ENCODE measurements at regions not wholly inside any gene's neighbourhood (a gene's known extent, or its start where the extent isn't known, plus 50 kb on each side); places are given as distances from the start of the nearest gene placed in this dataset.

DNA sequence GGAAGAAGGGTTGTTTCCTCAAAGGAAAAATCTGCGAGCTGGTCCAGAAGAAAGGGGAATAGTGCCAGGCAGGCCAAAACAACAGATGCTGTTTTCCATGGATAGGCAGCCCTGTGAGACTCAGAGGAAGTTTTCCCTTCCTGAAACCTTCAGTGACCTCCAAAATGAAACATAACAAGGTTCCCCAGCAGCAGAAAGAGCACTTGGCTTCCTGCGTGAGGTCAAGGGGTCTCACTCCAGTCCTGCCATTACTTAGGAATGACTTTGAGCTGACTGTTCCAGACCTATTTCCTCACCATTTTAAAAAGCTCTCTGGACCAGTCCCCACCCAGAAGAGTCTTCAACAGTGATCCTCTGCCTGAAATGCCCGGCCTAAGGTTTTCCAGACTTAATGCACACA lies 104.6 kb upstream of the IPO5 start:
- no peak for TF ChIP-seq USF2 (IDR thresholded peaks at IDR 0.05; ENCODE audit: low read depth, low read length)
- TF ChIP-seq, protein P1, sequence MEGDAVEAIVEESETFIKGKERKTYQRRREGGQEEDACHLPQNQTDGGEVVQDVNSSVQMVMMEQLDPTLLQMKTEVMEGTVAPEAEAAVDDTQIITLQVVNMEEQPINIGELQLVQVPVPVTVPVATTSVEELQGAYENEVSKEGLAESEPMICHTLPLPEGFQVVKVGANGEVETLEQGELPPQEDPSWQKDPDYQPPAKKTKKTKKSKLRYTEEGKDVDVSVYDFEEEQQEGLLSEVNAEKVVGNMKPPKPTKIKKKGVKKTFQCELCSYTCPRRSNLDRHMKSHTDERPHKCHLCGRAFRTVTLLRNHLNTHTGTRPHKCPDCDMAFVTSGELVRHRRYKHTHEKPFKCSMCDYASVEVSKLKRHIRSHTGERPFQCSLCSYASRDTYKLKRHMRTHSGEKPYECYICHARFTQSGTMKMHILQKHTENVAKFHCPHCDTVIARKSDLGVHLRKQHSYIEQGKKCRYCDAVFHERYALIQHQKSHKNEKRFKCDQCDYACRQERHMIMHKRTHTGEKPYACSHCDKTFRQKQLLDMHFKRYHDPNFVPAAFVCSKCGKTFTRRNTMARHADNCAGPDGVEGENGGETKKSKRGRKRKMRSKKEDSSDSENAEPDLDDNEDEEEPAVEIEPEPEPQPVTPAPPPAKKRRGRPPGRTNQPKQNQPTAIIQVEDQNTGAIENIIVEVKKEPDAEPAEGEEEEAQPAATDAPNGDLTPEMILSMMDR (conservative IDR thresholded peaks at IDR 0.05; ENCODE audit: low read depth, low read length), result no peak
- no peak for TF ChIP-seq FOS (IDR thresholded peaks at IDR 0.05; ENCODE audit: low read depth, low read length)
- no peak for TF ChIP-seq POLR2A (IDR thresholded peaks at IDR 0.05; ENCODE audit: low read depth, low read length)
- TF ChIP-seq SMC3 (IDR thresholded peaks at IDR 0.05; ENCODE audit: low read depth, low read length), result no peak
- TF ChIP-seq BHLHE40 (IDR thresholded peaks at IDR 0.05; ENCODE audit: low read depth, low read length), result no peak
- no peak for TF ChIP-seq MAFK (IDR thresholded peaks at IDR 0.05; ENCODE audit: low read depth, low read length)
- TF ChIP-seq CEBPB (IDR thresholded peaks at IDR 0.05; ENCODE audit: low read depth, low read length), result no peak
- no peak for TF ChIP-seq MXI1 (IDR thresholded peaks at IDR 0.05; ENCODE audit: borderline replicate concordance, low read depth, low read length)
- TF ChIP-seq RAD21 (IDR thresholded peaks at IDR 0.05; ENCODE audit: low read length), result no peak
- TF ChIP-seq RFX5 (IDR thresholded peaks at IDR 0.05; ENCODE audit: low read depth, low read length), result no peak
